SK-N-SH (cell line): ENCODE measurements at regions not wholly inside any gene's neighbourhood (a gene's known extent, or its start where the extent isn't known, plus 50 kb on each side); places are given as distances from the start of the nearest gene placed in this dataset.

ENCODE experiments used
- CTCF ChIA-PET: fragments of 300-600, 350-600 bp; formaldehyde crosslinking; extraction: SDS; loops from one replicate; lab custom pipeline; 2021; lab: Yijun Ruan, JAX
- POLR2A ChIA-PET: fragments of 350-600 bp; sonication (Branson Sonifier 250); formaldehyde crosslinking; extraction: SDS; loops from one replicate; lab custom pipeline; 2020; ENCODE audit warnings: antibody characterized with exemption, inconsistent platforms; lab: Yijun Ruan, JAX
- DNase-seq: peaks from one replicate; pipeline ENCODE4 v3.0.0; 2012
- H2AFZ ChIP-seq: fragments of 200-600 bp; sonication (generic); 2 replicates; pipeline ENCODE4 v1.8.1; 2016; ENCODE audit warnings: antibody characterized with exemption, mild to moderate bottlenecking, low read depth
- H3F3A ChIP-seq: fragments of 200-600 bp; sonication (generic); replicated peaks from 2 replicates; pipeline ENCODE3; 2016; ENCODE audit warnings: antibody characterized with exemption, mild to moderate bottlenecking; ENCODE audit not compliant: insufficient read depth
- H3K27ac ChIP-seq, 2 experiments: fragments of 200-500 bp in 1 of 2; fragments of 200-600 bp in 1 of 2; sonication (Bioruptor generic) in 1 of 2; sonication (generic), shearing (Covaris generic) in 1 of 2; 2 replicates each; pipeline versions ENCODE4 v1.5.1 to v1.6.1; 2014 to 2016; ENCODE audit warnings: low read depth in 2 of 2, inconsistent platforms in 1 of 2, low read length in 1 of 2, mild to moderate bottlenecking in 1 of 2, mixed read lengths in 1 of 2
- H3K27me3 ChIP-seq: fragments of 200-600 bp; sonication (generic), shearing (Covaris generic); 2 replicates; pipeline ENCODE4 v1.6.1; 2016; ENCODE audit warnings: mixed run types; ENCODE audit not compliant: insufficient read depth
- H3K36me3 ChIP-seq, 2 experiments: fragments of 200-500 bp in 1 of 2; fragments of 200-600 bp in 1 of 2; sonication (Bioruptor generic) in 1 of 2; sonication (generic) in 1 of 2; replicated peaks in 1 of 2; 2 replicates each; pipeline versions ENCODE3 to v1.5.1; 2014 to 2016; ENCODE audit warnings: low read length in 1 of 2, mild to moderate bottlenecking in 1 of 2; ENCODE audit not compliant: insufficient read depth in 2 of 2, control insufficient read depth in 1 of 2
- H3K4me1 ChIP-seq, 2 experiments: fragments of 200-500 bp in 1 of 2; fragments of 200-600 bp in 1 of 2; sonication (Bioruptor generic) in 1 of 2; sonication (generic), shearing (Covaris generic) in 1 of 2; 2 replicates each; pipeline versions ENCODE4 v1.5.1 to v1.6.1; 2014 to 2016; ENCODE audit warnings: low read depth in 1 of 2, low read length in 1 of 2, mixed run types in 1 of 2; ENCODE audit not compliant: insufficient read depth in 2 of 2, control insufficient read depth in 1 of 2
- H3K4me2 ChIP-seq: fragments of 200-600 bp; sonication (generic), shearing (Covaris generic); 2 replicates; pipeline ENCODE4 v1.6.1; 2017; ENCODE audit warnings: mixed run types
- H3K4me3 ChIP-seq, 2 experiments: fragments of 200-500 bp in 1 of 2; fragments of 200-600 bp in 1 of 2; sonication (Bioruptor generic) in 1 of 2; sonication (generic), shearing (Covaris generic) in 1 of 2; 2 replicates each; pipeline versions ENCODE4 v1.5.1 to v1.8.1; 2014 to 2016; ENCODE audit warnings: low read depth in 2 of 2, inconsistent platforms in 1 of 2, low read length in 1 of 2, mild to moderate bottlenecking in 1 of 2, mixed read lengths in 1 of 2, moderate library complexity in 1 of 2
- H3K79me2 ChIP-seq: fragments of 200-600 bp; sonication (generic); 2 replicates; pipeline ENCODE4 v1.8.1; 2017; ENCODE audit warnings: mild to moderate bottlenecking; ENCODE audit not compliant: insufficient read depth
- H3K9ac ChIP-seq: fragments of 200-600 bp; sonication (generic); 2 replicates; pipeline ENCODE4 v1.6.1; 2017; ENCODE audit warnings: mixed run types
- H3K9me2 ChIP-seq: fragments of 200-600 bp; sonication (generic); 2 replicates; pipeline ENCODE4 v1.6.1; 2017; ENCODE audit warnings: mixed run types
- H3K9me3 ChIP-seq: fragments of 200-600 bp; sonication (generic); 2 replicates; pipeline ENCODE4 v1.6.1; 2017; ENCODE audit warnings: mixed run types, mild to moderate bottlenecking, moderate library complexity
- H4K20me1 ChIP-seq: fragments of 200-600 bp; sonication (generic); 2 replicates; pipeline ENCODE4 v1.6.1; 2017; ENCODE audit warnings: mild to moderate bottlenecking, mixed run types; ENCODE audit not compliant: insufficient read depth
- CHD2 ChIP-seq: fragments of 150-350 bp; IDR thresholded peaks from 2 replicates; pipeline ENCODE4 v1.6.1; 2018; ENCODE audit warnings: low read length; ENCODE audit not compliant: partially characterized antibody
- ELF1 ChIP-seq: IDR thresholded peaks from 2 replicates; pipeline ENCODE4 v1.4.0; 2012
- EP300 ChIP-seq, 2 experiments: IDR thresholded peaks; 2 replicates each; pipeline versions ENCODE4 v1.4.0 to v1.6.1; 2012; ENCODE audit warnings: borderline replicate concordance in 1 of 2, low read depth in 1 of 2, low read length in 1 of 2
- EZH2phosphoT487 ChIP-seq: fragments of 200-600 bp; sonication (generic); IDR thresholded peaks from 2 replicates; pipeline ENCODE4 v1.6.1; 2017; ENCODE audit warnings: low read depth, mixed run types, mild to moderate bottlenecking, antibody characterized with exemption, moderate library complexity, borderline replicate concordance
- FOSL2 ChIP-seq: IDR thresholded peaks from 2 replicates; pipeline ENCODE4 v1.4.0; 2012; ENCODE audit warnings: low read depth, mild to moderate bottlenecking, moderate library complexity, borderline replicate concordance
- FOXM1 ChIP-seq: IDR thresholded peaks from 2 replicates; pipeline ENCODE4 v1.4.0; 2012; ENCODE audit warnings: low read depth, mild to moderate bottlenecking
- GABPA ChIP-seq: IDR thresholded peaks from 2 replicates; pipeline ENCODE4 v1.4.0; 2012; ENCODE audit warnings: low read depth, mild to moderate bottlenecking
- GATA2 ChIP-seq: sonication (generic); formaldehyde crosslinking; IDR thresholded peaks from 2 replicates; pipeline ENCODE4 v1.5.0; 2020; ENCODE audit warnings: mild to moderate bottlenecking, missing genetic modification reagents
- IRF3 ChIP-seq: fragments of 150-350 bp; IDR thresholded peaks from 2 replicates; pipeline ENCODE4 v1.6.1; 2016; ENCODE audit warnings: mild to moderate bottlenecking, low read depth, low read length
- JUND ChIP-seq: IDR thresholded peaks from 2 replicates; pipeline ENCODE4 v1.4.0; 2012
- MEF2A ChIP-seq: IDR thresholded peaks from 2 replicates; pipeline ENCODE4 v1.4.0; 2012; ENCODE audit warnings: low read depth, borderline replicate concordance
- MXI1 ChIP-seq: IDR thresholded peaks from 2 replicates; pipeline ENCODE4 v1.6.1; 2012; ENCODE audit warnings: mild to moderate bottlenecking, low read depth, low read length, improper control_type of control experiment
- NFIC ChIP-seq: IDR thresholded peaks from 2 replicates; pipeline ENCODE4 v1.4.0; 2012; ENCODE audit warnings: borderline replicate concordance
- POLR2AphosphoS5 ChIP-seq: IDR thresholded peaks from 2 replicates; pipeline ENCODE4 v1.6.1; 2012; ENCODE audit warnings: low read depth, low read length
- RCOR1 ChIP-seq: fragments of 150-350 bp; IDR thresholded peaks from 2 replicates; pipeline ENCODE4 v1.6.1; 2017; ENCODE audit warnings: antibody characterized with exemption, low read length
- RFX5 ChIP-seq: IDR thresholded peaks from 2 replicates; pipeline ENCODE4 v1.6.1; 2012; ENCODE audit warnings: mild to moderate bottlenecking, improper control_type of control experiment, low read length
- SIN3A ChIP-seq: IDR thresholded peaks from 2 replicates; pipeline ENCODE4 v1.6.1; 2012; ENCODE audit warnings: low read depth, mild to moderate bottlenecking, low read length, moderate library complexity, borderline replicate concordance
- SMC3 ChIP-seq: IDR thresholded peaks from 2 replicates; pipeline ENCODE4 v1.6.1; 2012; ENCODE audit warnings: low read depth, low read length, improper control_type of control experiment
- TCF12 ChIP-seq: IDR thresholded peaks from 2 replicates; pipeline ENCODE4 v1.4.0; 2012
- TEAD4 ChIP-seq: IDR thresholded peaks from 2 replicates; pipeline ENCODE4 v1.4.0; 2012; ENCODE audit warnings: mild to moderate bottlenecking, borderline replicate concordance; ENCODE audit not compliant: insufficient read depth
- WGBS: methylation state at CpG from one replicate; pipeline ENCODE4 v1.1.6; 2017; ENCODE audit warnings: low lambda C conversion rate; 5-methylcytosine and 5-hydroxymethylcytosine counted together
- TF ChIP-seq, protein P1 (sequence below): IDR thresholded peaks from 2 replicates; pipeline ENCODE4 v1.4.0; 2012; ENCODE audit warnings: low read depth, borderline replicate concordance
- TF ChIP-seq, protein P2 (sequence below): fragments of 200-600 bp; sonication (generic); IDR thresholded peaks from 2 replicates; pipeline ENCODE4 v1.6.1; 2017; ENCODE audit warnings: antibody characterized with exemption, mild to moderate bottlenecking, moderate library complexity
- TF ChIP-seq, protein P3 (sequence below): fragments of 150-350 bp; IDR thresholded peaks from 2 replicates; pipeline ENCODE4 v1.6.1; 2017; ENCODE audit warnings: antibody characterized with exemption, low read length, low read depth, borderline replicate concordance

GRCh38 chr6:140459209-140459608, 1084.8 kb upstream of the CITED2 start:
- H3K9me2 ChIP-seq: no peaks in the 10 kb centered on the region
- H3K36me3 ChIP-seq: no peaks in the 10 kb centered on the region
- H3F3A ChIP-seq: peaks cover 5% of the 10 kb centered on the region
- WGBS: 61% methylated on average over 2 of the region's 2 CpGs
- no peak for DNase-seq
- H3K27me3 ChIP-seq: no peaks in the 10 kb centered on the region
- H3K9ac ChIP-seq: no peak overlapping the region
- no peak overlapping the region for H3K4me3 ChIP-seq
- no peak for TF ChIP-seq EP300 (IDR thresholded peaks at IDR 0.05; ENCODE audit: borderline replicate concordance in 1 of 2, low read depth in 1 of 2, low read length in 1 of 2)
- no peak for TF ChIP-seq RFX5
- TF ChIP-seq TCF12: no peak
- TF ChIP-seq SMC3: no peak
- no peak for TF ChIP-seq MXI1
- no peak for TF ChIP-seq POLR2AphosphoS5
- TF ChIP-seq RCOR1: no peak
- TF ChIP-seq MEF2A: no peak
- TF ChIP-seq, protein P1, sequence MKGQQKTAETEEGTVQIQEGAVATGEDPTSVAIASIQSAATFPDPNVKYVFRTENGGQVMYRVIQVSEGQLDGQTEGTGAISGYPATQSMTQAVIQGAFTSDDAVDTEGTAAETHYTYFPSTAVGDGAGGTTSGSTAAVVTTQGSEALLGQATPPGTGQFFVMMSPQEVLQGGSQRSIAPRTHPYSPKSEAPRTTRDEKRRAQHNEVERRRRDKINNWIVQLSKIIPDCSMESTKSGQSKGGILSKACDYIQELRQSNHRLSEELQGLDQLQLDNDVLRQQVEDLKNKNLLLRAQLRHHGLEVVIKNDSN: no peak
- TF ChIP-seq CHD2: no peak
- TF ChIP-seq, protein P2, sequence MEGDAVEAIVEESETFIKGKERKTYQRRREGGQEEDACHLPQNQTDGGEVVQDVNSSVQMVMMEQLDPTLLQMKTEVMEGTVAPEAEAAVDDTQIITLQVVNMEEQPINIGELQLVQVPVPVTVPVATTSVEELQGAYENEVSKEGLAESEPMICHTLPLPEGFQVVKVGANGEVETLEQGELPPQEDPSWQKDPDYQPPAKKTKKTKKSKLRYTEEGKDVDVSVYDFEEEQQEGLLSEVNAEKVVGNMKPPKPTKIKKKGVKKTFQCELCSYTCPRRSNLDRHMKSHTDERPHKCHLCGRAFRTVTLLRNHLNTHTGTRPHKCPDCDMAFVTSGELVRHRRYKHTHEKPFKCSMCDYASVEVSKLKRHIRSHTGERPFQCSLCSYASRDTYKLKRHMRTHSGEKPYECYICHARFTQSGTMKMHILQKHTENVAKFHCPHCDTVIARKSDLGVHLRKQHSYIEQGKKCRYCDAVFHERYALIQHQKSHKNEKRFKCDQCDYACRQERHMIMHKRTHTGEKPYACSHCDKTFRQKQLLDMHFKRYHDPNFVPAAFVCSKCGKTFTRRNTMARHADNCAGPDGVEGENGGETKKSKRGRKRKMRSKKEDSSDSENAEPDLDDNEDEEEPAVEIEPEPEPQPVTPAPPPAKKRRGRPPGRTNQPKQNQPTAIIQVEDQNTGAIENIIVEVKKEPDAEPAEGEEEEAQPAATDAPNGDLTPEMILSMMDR: no peak
- TF ChIP-seq NFIC: no peak
- no peak for TF ChIP-seq JUND
- TF ChIP-seq SIN3A: no peak
- no peak for TF ChIP-seq FOXM1
- H3K27ac ChIP-seq: no peak overlapping the region
- ChIA-PET CTCF (no interaction called here), POLR2A (no interaction called here)
- no peaks in the 10 kb centered on the region for H3K9me3 ChIP-seq
- H3K4me2 ChIP-seq: no peak overlapping the region
- H3K4me1 ChIP-seq: no peaks in the 10 kb centered on the region; a peak in 1 of 4 replicates
- H2AFZ ChIP-seq: no peak overlapping the region
- H3K79me2 ChIP-seq: no peaks in the 10 kb centered on the region
- H4K20me1 ChIP-seq: no peaks in the 10 kb centered on the region

- POLR2A ChIA-PET: no interaction called here
- peak overlapping the region; percentile 53 to 86; a peak in 3 of 4 replicates for H3K27ac ChIP-seq
These were observed 1071.8 kb upstream of the CITED2 start for GRCh38 chr6:140446241-140446640.

More at GRCh38 chr6:140446241-140446640, 1071.8 kb upstream of the CITED2 start:
- Histone ChIP-seq H3K9me2 (no peaks in the 10 kb centered on the region), H3F3A (peaks cover 15% of the 10 kb centered on the region), H3K27me3 (no peaks in the 10 kb centered on the region), H3K79me2 (no peaks in the 10 kb centered on the region), H3K4me2 (peak overlapping the region; percentile 63; the same call in 1 of the 2 replicates), H3K4me3 (no peak overlapping the region), H3K4me1 (peaks cover 3 to 12% of the 10 kb centered on the region in 2 experiments; a peak in 3 of 4 replicates), H4K20me1 (no peaks in the 10 kb centered on the region), H3K36me3 (no peaks in the 10 kb centered on the region), H2AFZ (peak overlapping the region; percentile 74), H3K9me3 (no peaks in the 10 kb centered on the region), H3K9ac (no peak overlapping the region)
- no peak for DNase-seq
- CTCF ChIA-PET: interaction anchor here (0.6 kb wide), 1 partner anchor 645 kb away, joined by 3 read pairs; no protein-coding TSS in a partner anchor
- TF ChIP-seq, protein P3, sequence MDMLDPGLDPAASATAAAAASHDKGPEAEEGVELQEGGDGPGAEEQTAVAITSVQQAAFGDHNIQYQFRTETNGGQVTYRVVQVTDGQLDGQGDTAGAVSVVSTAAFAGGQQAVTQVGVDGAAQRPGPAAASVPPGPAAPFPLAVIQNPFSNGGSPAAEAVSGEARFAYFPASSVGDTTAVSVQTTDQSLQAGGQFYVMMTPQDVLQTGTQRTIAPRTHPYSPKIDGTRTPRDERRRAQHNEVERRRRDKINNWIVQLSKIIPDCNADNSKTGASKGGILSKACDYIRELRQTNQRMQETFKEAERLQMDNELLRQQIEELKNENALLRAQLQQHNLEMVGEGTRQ: no peak
- TF ChIP-seq FOXM1: no peak
- no peak for TF ChIP-seq GATA2 (CRISPR knock-in tag)
- no peak for TF ChIP-seq GABPA
- no peak for TF ChIP-seq IRF3
- TF ChIP-seq ELF1: no peak
- TF ChIP-seq MXI1: no peak
- TF ChIP-seq POLR2AphosphoS5: no peak
- no peak for TF ChIP-seq MEF2A
- TF ChIP-seq EZH2phosphoT487: no peak
- no peak for TF ChIP-seq TEAD4
- no peak for TF ChIP-seq FOSL2
- TF ChIP-seq, all 33 proteins: peak for 0
